K562 (cell line): ENCODE measurements at regions not wholly inside any gene's neighbourhood (a gene's known extent, or its start where the extent isn't known, plus 50 kb on each side); places are given as distances from the start of the nearest gene placed in this dataset.
A peak's percentile ranks its signal among the peaks of the same experiment; 100 is the strongest.
"Not testable (repeated sequence)": the region's sequence is repeated elsewhere in the genome, so short reads cannot be mapped to it uniquely, and the experiment has no call there.

Experiments
- ATAC-seq: fragments of 200-7000 bp; cut with Tn5 transposase; 3 replicates; pipeline ENCODE4 v1.9.1; 2020; ENCODE audit warnings: moderate library complexity
- BruUV-seq: library from RNA; stranded (reverse); fragments of 400-500 nt; replicated peaks from 2 replicates; lab custom pipeline; 2021; lab: Mats Ljungman, UMichigan
- CTCF ChIA-PET: fragments of 300-600 bp; formaldehyde crosslinking; extraction: SDS; loops from one replicate; lab custom pipeline; 2021; ENCODE audit warnings: low intra/inter-chr PET ratio; lab: Yijun Ruan, JAX
- POLR2A ChIA-PET: fragments of 300-600, 350-650 bp; sonication (Branson Sonifier 250); formaldehyde crosslinking; extraction: SDS; loops from one replicate; lab custom pipeline; 2021; ENCODE audit warnings: antibody characterized with exemption, inconsistent platforms; lab: Yijun Ruan, JAX
- DNase-seq, 4 experiments: peaks; one replicate each; pipeline versions ENCODE4 v3.0.0 to v3.0.0-alpha.2; 2011 to 2018; ENCODE audit warnings: low spot score in 3 of 4, mixed read lengths in 3 of 4; ENCODE audit errors: extremely low read depth in 1 of 4
- FAIRE-seq: peaks from 2 replicates; lab custom pipeline; 2011; peaks lifted over from hg19 to GRCh38; lab: Jason Lieb, UNC
- H2AFZ ChIP-seq: 2 replicates; pipeline ENCODE4 v1.6.0; 2011; ENCODE audit warnings: low read depth, low read length, control low read depth, inconsistent platforms
- H3K27ac ChIP-seq: fragments of 200-600 bp; 3 replicates; pipeline ENCODE4 v1.8.0; 2011; ENCODE audit warnings: low read depth, mild to moderate bottlenecking, control low read depth, inconsistent platforms, low read length, moderate library complexity, mixed read lengths; ENCODE audit errors: extremely low read depth
- H3K27me3 ChIP-seq, 2 experiments: fragments of 300-600 bp in 1 of 2; 2 replicates in 1 of 2; 3 replicates in 1 of 2; pipeline versions ENCODE4 v1.6.0 to v1.8.0; 2011; ENCODE audit warnings: inconsistent platforms in 2 of 2, low read length in 2 of 2, mild to moderate bottlenecking in 1 of 2, mixed read lengths in 1 of 2, moderate library complexity in 1 of 2; ENCODE audit not compliant: control insufficient read depth in 2 of 2, insufficient read depth in 2 of 2
- H3K36me3 ChIP-seq: fragments of 300-600 bp; 3 replicates; pipeline ENCODE4 v1.8.0; 2011; ENCODE audit warnings: mild to moderate bottlenecking, low read length, inconsistent platforms; ENCODE audit not compliant: control insufficient read depth, insufficient read depth
- H3K4me1 ChIP-seq, 2 experiments: fragments of 200-600 bp in 1 of 2; replicated peaks in 1 of 2; 2 replicates in 1 of 2; 3 replicates in 1 of 2; pipeline versions ENCODE4 v1.5.1 to v1.8.0; 2011; ENCODE audit warnings: inconsistent platforms in 2 of 2, low read length in 2 of 2, mild to moderate bottlenecking in 1 of 2, mixed read lengths in 1 of 2, moderate library complexity in 1 of 2; ENCODE audit not compliant: control insufficient read depth in 2 of 2, insufficient read depth in 2 of 2
- H3K4me2 ChIP-seq: 2 replicates; pipeline ENCODE4 v1.6.1; 2011; ENCODE audit warnings: low read length, control low read depth, inconsistent platforms, mixed read lengths; ENCODE audit not compliant: insufficient read depth
- H3K4me3 ChIP-seq: fragments of 200-600 bp; sonication (generic), shearing (Covaris generic); 2 replicates; pipeline ENCODE4 v1.5.1; 2016; ENCODE audit warnings: control low read depth, inconsistent platforms
- H3K79me2 ChIP-seq: fragments of 200-600 bp; 3 replicates; pipeline ENCODE4 v1.8.0; 2011; ENCODE audit warnings: low read length, inconsistent platforms; ENCODE audit not compliant: control insufficient read depth, insufficient read depth
- H3K9ac ChIP-seq, 2 experiments: 2 replicates each; pipeline versions ENCODE4 v1.6.0 to v1.6.1; 2011; ENCODE audit warnings: low read depth in 2 of 2, low read length in 2 of 2, control low read depth in 1 of 2, inconsistent platforms in 1 of 2, mild to moderate bottlenecking in 1 of 2, mixed read lengths in 1 of 2; ENCODE audit not compliant: insufficient read depth in 1 of 2
- H3K9me1 ChIP-seq: one replicate; pipeline ENCODE4 v1.6.0; 2011; ENCODE audit warnings: inconsistent platforms, mild to moderate bottlenecking, low read length, moderate library complexity; ENCODE audit not compliant: control insufficient read depth, insufficient read depth
- H3K9me3 ChIP-seq: replicated peaks from 2 replicates; pipeline ENCODE4 v1.5.1; 2011; ENCODE audit warnings: low read depth, low read length, inconsistent platforms; ENCODE audit not compliant: control insufficient read depth, insufficient read depth
- H4K20me1 ChIP-seq: replicated peaks from 2 replicates; pipeline ENCODE4 v1.6.1; 2011; ENCODE audit warnings: low read length, inconsistent platforms, mixed read lengths; ENCODE audit not compliant: control insufficient read depth, insufficient read depth
- BRCA1 ChIP-seq, 2 experiments: fragments of 450-650 bp in 1 of 2; sonication (generic) in 1 of 2; formaldehyde crosslinking in 1 of 2; IDR thresholded peaks; 2 replicates each; pipeline versions ENCODE4 v1.5.0 to v1.6.1; 2017 to 2020; ENCODE audit warnings: mild to moderate bottlenecking in 1 of 2, missing genetic modification reagents in 1 of 2
- FOXA3 ChIP-seq, 2 experiments: fragments of 450-650 bp in 1 of 2; sonication (generic) in 1 of 2; formaldehyde crosslinking; IDR thresholded peaks in 1 of 2; conservative IDR thresholded peaks in 1 of 2; 2 replicates each; pipeline versions ENCODE4 v1.4.0 to v1.8.0; 2020 to 2022; ENCODE audit warnings: mild to moderate bottlenecking in 2 of 2, missing genetic modification reagents in 1 of 2
- FOXJ2 ChIP-seq: fragments of 200-800 bp; sonication (Bioruptor generic); IDR thresholded peaks from 2 replicates; pipeline ENCODE4 v1.6.1; 2016; ENCODE audit warnings: missing genetic modification characterization, missing compliant biosample characterization
- GATAD2B ChIP-seq: fragments of 450-650 bp; IDR thresholded peaks from 2 replicates; pipeline ENCODE4 v1.6.1; 2017; ENCODE audit warnings: mild to moderate bottlenecking, borderline replicate concordance
- PRPF4 ChIP-seq: fragments of 200-400 bp; formaldehyde crosslinking; IDR thresholded peaks from one replicate; pipeline ENCODE4 v1.6.1; 2017; ENCODE audit warnings: low read length, low read depth, mild to moderate bottlenecking; ENCODE audit not compliant: insufficient read depth, poor library complexity, severe bottlenecking
- ZC3H4 ChIP-seq: sonication (generic); formaldehyde crosslinking; IDR thresholded peaks from 2 replicates; pipeline ENCODE4 v1.9.0; 2021; ENCODE audit warnings: missing genetic modification reagents, borderline replicate concordance
- ZNF165 ChIP-seq: fragments of 250-450 bp; sonication (Bioruptor Pico); IDR thresholded peaks from 2 replicates; pipeline ENCODE4 v1.4.0; 2020; ENCODE audit warnings: borderline replicate concordance
- WGBS: fragments of 100-300 bp; shearing (Covaris generic); methylation state at CpG from one replicate; pipeline ENCODE4 v1.1.6; 2016; ENCODE audit warnings: low coverage, mixed read lengths; ENCODE audit not compliant: insufficient coverage; ENCODE audit errors: missing lambda C conversion rate; 5-methylcytosine and 5-hydroxymethylcytosine counted together
- in situ Hi-C: fragments of 300-500 bp; cut with MboI; formaldehyde crosslinking; loops from 4 replicates; pipeline ENCODE4 v1.15.0; 2018; ENCODE audit warnings: inconsistent platforms, mixed read lengths
- intact Hi-C: fragments of 100-400 bp; cut with micrococcal nuclease; formaldehyde crosslinking; loops from 2 replicates; pipeline ENCODE4 v1.14.2; 2022
- TF ChIP-seq, protein P1 (sequence below): fragments of 450-650 bp; IDR thresholded peaks from 2 replicates; pipeline ENCODE4 v1.6.1; 2016; ENCODE audit warnings: mild to moderate bottlenecking
- TF ChIP-seq, protein P2 (sequence below): fragments of 450-650 bp; formaldehyde crosslinking; IDR thresholded peaks from 2 replicates; pipeline ENCODE4 v1.4.0; 2020; ENCODE audit warnings: mild to moderate bottlenecking, moderate library complexity
- TF ChIP-seq, protein P3 (sequence below): fragments of 450-650 bp; IDR thresholded peaks from 2 replicates; pipeline ENCODE4 v1.6.1; 2017; ENCODE audit warnings: mild to moderate bottlenecking, moderate library complexity

GRCh38 chr18:2247101-2247500 lies 324.2 kb downstream of the METTL4 start:
- H4K20me1 ChIP-seq, H3K79me2 ChIP-seq, H3K4me3 ChIP-seq, CTCF ChIA-PET, H3K27me3 ChIP-seq, H3K36me3 ChIP-seq, BruUV-seq, FAIRE-seq, H3K9ac ChIP-seq, H3K9me1 ChIP-seq, H3K27ac ChIP-seq, H3K4me2 ChIP-seq, intact Hi-C loops, H3K4me1 ChIP-seq, POLR2A ChIA-PET, H3K9me3 ChIP-seq, ATAC-seq, DNase-seq, in situ Hi-C loops: not testable (repeated sequence)
- TF ChIP-seq, protein P1, sequence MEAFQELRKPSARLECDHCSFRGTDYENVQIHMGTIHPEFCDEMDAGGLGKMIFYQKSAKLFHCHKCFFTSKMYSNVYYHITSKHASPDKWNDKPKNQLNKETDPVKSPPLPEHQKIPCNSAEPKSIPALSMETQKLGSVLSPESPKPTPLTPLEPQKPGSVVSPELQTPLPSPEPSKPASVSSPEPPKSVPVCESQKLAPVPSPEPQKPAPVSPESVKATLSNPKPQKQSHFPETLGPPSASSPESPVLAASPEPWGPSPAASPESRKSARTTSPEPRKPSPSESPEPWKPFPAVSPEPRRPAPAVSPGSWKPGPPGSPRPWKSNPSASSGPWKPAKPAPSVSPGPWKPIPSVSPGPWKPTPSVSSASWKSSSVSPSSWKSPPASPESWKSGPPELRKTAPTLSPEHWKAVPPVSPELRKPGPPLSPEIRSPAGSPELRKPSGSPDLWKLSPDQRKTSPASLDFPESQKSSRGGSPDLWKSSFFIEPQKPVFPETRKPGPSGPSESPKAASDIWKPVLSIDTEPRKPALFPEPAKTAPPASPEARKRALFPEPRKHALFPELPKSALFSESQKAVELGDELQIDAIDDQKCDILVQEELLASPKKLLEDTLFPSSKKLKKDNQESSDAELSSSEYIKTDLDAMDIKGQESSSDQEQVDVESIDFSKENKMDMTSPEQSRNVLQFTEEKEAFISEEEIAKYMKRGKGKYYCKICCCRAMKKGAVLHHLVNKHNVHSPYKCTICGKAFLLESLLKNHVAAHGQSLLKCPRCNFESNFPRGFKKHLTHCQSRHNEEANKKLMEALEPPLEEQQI = 0 out of 2 replicates have a peak, but pooled peaks have one; percentile 56
- peak overlapping the region; percentile 76 for H2AFZ ChIP-seq
- 79% methylated on average over 10 of the region's 19 CpGs for WGBS

DNA sequence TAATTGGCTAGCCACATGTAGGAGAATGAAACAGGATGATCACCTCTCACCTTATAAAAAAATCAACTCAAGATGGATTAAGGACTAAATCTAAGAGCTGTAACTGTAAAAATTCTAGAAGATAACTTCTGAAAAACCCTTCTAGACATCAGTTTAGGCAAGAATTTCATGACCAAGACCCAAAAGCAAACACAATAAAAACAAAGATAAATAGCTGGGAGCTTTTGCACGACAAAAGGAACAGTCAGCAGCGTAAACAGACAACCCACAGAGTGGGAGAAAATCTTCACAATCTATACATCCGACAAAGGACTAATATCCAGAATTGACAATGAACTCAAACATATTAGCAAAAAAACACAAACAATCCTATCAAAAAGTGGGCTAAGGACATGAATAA lies 316.3 kb downstream of the METTL4 start:
- WGBS = 65% methylated on average over 3 of the region's 3 CpGs
- Histone ChIP-seq H3K27me3 (no peaks in the 10 kb centered on the region), H3K9me3 (no peaks in the 10 kb centered on the region), H3K79me2 (no peaks in the 10 kb centered on the region), H3K27ac (no peak overlapping the region), H3K4me2 (no peak overlapping the region), H3K36me3 (no peaks in the 10 kb centered on the region), H2AFZ (no peak overlapping the region), H3K9ac (no peak overlapping the region), H3K4me3 (no peak overlapping the region), H3K4me1 (no peaks in the 10 kb centered on the region; a peak in 1 of 5 replicates), H3K9me1 (no peaks in the 10 kb centered on the region), H4K20me1 (no peaks in the 10 kb centered on the region)
- BruUV-seq = no TSS peak
- CTCF ChIA-PET = no interaction called here
- in situ Hi-C loops = no loop called here
- TF ChIP-seq ZC3H4 (CRISPR knock-in tag) (no peak), FOXJ2 (tag) (no peak), ZNF165 (CRISPR knock-in tag) (no peak), GATAD2B (no peak), FOXA3 (CRISPR knock-in tag; conservative IDR thresholded peaks at IDR 0.05 in 1 of 2, IDR thresholded peaks at IDR 0.05 in 1 of 2) (no peak), BRCA1 (IDR thresholded peaks at IDR 0.05) (no peak), BRCA1 (CRISPR knock-in tag; IDR thresholded peaks at IDR 0.05) (no peak), PRPF4 (no peak)
- TF ChIP-seq, protein P2, sequence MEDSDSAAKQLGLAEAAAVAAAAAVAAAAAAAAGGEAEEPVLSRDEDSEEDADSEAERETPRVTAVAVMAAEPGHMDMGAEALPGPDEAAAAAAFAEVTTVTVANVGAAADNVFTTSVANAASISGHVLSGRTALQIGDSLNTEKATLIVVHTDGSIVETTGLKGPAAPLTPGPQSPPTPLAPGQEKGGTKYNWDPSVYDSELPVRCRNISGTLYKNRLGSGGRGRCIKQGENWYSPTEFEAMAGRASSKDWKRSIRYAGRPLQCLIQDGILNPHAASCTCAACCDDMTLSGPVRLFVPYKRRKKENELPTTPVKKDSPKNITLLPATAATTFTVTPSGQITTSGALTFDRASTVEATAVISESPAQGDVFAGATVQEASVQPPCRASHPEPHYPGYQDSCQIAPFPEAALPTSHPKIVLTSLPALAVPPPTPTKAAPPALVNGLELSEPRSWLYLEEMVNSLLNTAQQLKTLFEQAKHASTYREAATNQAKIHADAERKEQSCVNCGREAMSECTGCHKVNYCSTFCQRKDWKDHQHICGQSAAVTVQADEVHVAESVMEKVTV (CRISPR knock-in tag) = no peak
- TF ChIP-seq, protein P3, sequence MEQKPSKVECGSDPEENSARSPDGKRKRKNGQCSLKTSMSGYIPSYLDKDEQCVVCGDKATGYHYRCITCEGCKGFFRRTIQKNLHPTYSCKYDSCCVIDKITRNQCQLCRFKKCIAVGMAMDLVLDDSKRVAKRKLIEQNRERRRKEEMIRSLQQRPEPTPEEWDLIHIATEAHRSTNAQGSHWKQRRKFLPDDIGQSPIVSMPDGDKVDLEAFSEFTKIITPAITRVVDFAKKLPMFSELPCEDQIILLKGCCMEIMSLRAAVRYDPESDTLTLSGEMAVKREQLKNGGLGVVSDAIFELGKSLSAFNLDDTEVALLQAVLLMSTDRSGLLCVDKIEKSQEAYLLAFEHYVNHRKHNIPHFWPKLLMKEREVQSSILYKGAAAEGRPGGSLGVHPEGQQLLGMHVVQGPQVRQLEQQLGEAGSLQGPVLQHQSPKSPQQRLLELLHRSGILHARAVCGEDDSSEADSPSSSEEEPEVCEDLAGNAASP = no peak
- intact Hi-C loops = no loop called here
- no peak for DNase-seq
- POLR2A ChIA-PET = no interaction called here
- ATAC-seq = no peak
- FAIRE-seq = no peak
